Hematopoietic multipotent progenitor cell treated with erythropoietin and hydrocortisone succinate and interleukin-3 and kit ligand, for 15 days (in vitro differentiated cells): ENCODE measurements at regions not wholly inside any gene's neighbourhood (a gene's known extent, or its start where the extent isn't known, plus 50 kb on each side); places are given as distances from the start of the nearest gene placed in this dataset.
"Not testable (repeated sequence)": the region's sequence is repeated elsewhere in the genome, so short reads cannot be mapped to it uniquely, and the experiment has no call there.

Experiments used
- DNase-seq: peaks from one replicate; pipeline ENCODE4 v3.0.0-alpha.2; 2015; ENCODE audit warnings: low spot score

GRCh38 chr11:13135385-13136271, 126.5 kb downstream of the RASSF10 start:
- DNase-seq = no peak

GRCh38 chr11:13136272-13136596, 127.1 kb downstream of the RASSF10 start:
- DNase-seq = no peak

- DNase-seq = no peak
These were observed 128.8 kb downstream of the RASSF10 start for GRCh38 chr11:13137844-13138301.

GRCh38 chr11:13139085-13139484, 130.0 kb downstream of the RASSF10 start:
- DNase-seq = not testable (repeated sequence)

GRCh38 chr11:13140028-13140870, 131.1 kb downstream of the RASSF10 start:
- DNase-seq = no peak

- no peak for DNase-seq
These were observed 131.9 kb downstream of the RASSF10 start for GRCh38 chr11:13140873-13141655.

GRCh38 chr11:13141731-13142709, 132.9 kb downstream of the RASSF10 start:
- no peak for DNase-seq

- DNase-seq = no peak
These were observed 133.9 kb upstream of the BMAL1 start for GRCh38 chr11:13143486-13144297.

GRCh38 chr11:13145461-13145860, 132.1 kb upstream of the BMAL1 start:
- DNase-seq = no peak

GRCh38 chr11:13149991-13150390, 127.6 kb upstream of the BMAL1 start:
- no peak for DNase-seq

GRCh38 chr11:13150487-13150886, 127.1 kb upstream of the BMAL1 start:
- no peak for DNase-seq

- DNase-seq = no peak
These were observed 125.3 kb upstream of the BMAL1 start for GRCh38 chr11:13152264-13152663.

- DNase-seq = no peak
These were observed 124.7 kb upstream of the BMAL1 start for GRCh38 chr11:13152736-13153541.

- not testable (repeated sequence) for DNase-seq
These were observed 123.2 kb upstream of the BMAL1 start for GRCh38 chr11:13154374-13154773.

GRCh38 chr11:13160346-13160745, 117.2 kb upstream of the BMAL1 start:
- no peak for DNase-seq

- no peak for DNase-seq
These were observed 116.8 kb upstream of the BMAL1 start for GRCh38 chr11:13160806-13161205.

- DNase-seq = no peak
These were observed 114.4 kb upstream of the BMAL1 start for GRCh38 chr11:13163158-13163557.

- no peak for DNase-seq
These were observed 111.6 kb upstream of the BMAL1 start for GRCh38 chr11:13166036-13166435.

- no peak for DNase-seq
These were observed 109.3 kb upstream of the BMAL1 start for GRCh38 chr11:13168271-13168670.
